ENCODE measurements at regions not wholly inside any gene's neighbourhood (a gene's known extent, or its start where the extent isn't known, plus 50 kb on each side); places are given as distances from the start of the nearest gene placed in this dataset.

GRCh38 chr18:56470406-56471351, 167.7 kb downstream of the TXNL1 start:
- TF ChIP-seq EP300 (IDR thresholded peaks at IDR 0.05) (no peak), CTCF (IDR thresholded peaks at IDR 0.05) (no peak)

All from ovary (tissue), 3 donors.